Keratinocyte (primary cell): ENCODE measurements at regions not wholly inside any gene's neighbourhood (a gene's known extent, or its start where the extent isn't known, plus 50 kb on each side); places are given as distances from the start of the nearest gene placed in this dataset.

ENCODE experiments used
- DNase-seq: peaks from one replicate; pipeline ENCODE4 v3.0.0-alpha.2; 2011; ENCODE audit warnings: low read depth, missing footprints, low spot score
- FAIRE-seq: peaks from 2 replicates; lab custom pipeline; 2011; peaks lifted over from hg19 to GRCh38; lab: Jason Lieb, UNC
- H2AFZ ChIP-seq: 2 replicates; pipeline ENCODE4 v1.6.0; 2012; ENCODE audit warnings: low read length, control low read depth, inconsistent platforms; ENCODE audit not compliant: control insufficient read depth
- H3K27ac ChIP-seq: 2 replicates; pipeline ENCODE4 v1.5.1; 2011; ENCODE audit warnings: low read length; ENCODE audit not compliant: control insufficient read depth, insufficient read depth
- H3K27me3 ChIP-seq: 3 replicates; pipeline ENCODE4 v1.6.0; 2011; ENCODE audit warnings: low read length; ENCODE audit not compliant: control insufficient read depth, insufficient read depth; ENCODE audit errors: extremely low read depth
- H3K36me3 ChIP-seq, 2 experiments: 2 replicates in 1 of 2; 3 replicates in 1 of 2; pipeline ENCODE4 v1.5.1; 2011; ENCODE audit warnings: low read length in 2 of 2, mild to moderate bottlenecking in 1 of 2; ENCODE audit not compliant: control insufficient read depth in 2 of 2, insufficient read depth in 2 of 2; ENCODE audit errors: extremely low read depth in 1 of 2
- H3K4me1 ChIP-seq: 3 replicates; pipeline ENCODE4 v1.5.1; 2011; ENCODE audit warnings: low read length; ENCODE audit not compliant: control insufficient read depth, insufficient read depth; ENCODE audit errors: extremely low read depth
- H3K4me2 ChIP-seq: 3 replicates; pipeline ENCODE4 v1.6.0; 2011; ENCODE audit warnings: low read depth, low read length; ENCODE audit not compliant: control insufficient read depth, insufficient read depth; ENCODE audit errors: extremely low read depth
- H3K4me3 ChIP-seq, 3 experiments: fragments of 200-600 bp in 1 of 3; sonication (generic) in 1 of 3; 2 replicates in 2 of 3; 3 replicates in 1 of 3; pipeline ENCODE4 v1.5.1; 2011 to 2016; ENCODE audit warnings: low read length in 3 of 3, mild to moderate bottlenecking in 3 of 3, control low read depth in 2 of 3, inconsistent platforms in 1 of 3, low read depth in 1 of 3, mixed read lengths in 1 of 3, mixed run types in 1 of 3, moderate library complexity in 1 of 3; ENCODE audit not compliant: control insufficient read depth in 2 of 3, insufficient read depth in 2 of 3; ENCODE audit errors: extremely low read depth in 1 of 3
- H3K79me2 ChIP-seq: 2 replicates; pipeline ENCODE4 v1.6.0; 2012; ENCODE audit warnings: low read length; ENCODE audit not compliant: control insufficient read depth, insufficient read depth
- H3K9ac ChIP-seq: 3 replicates; pipeline ENCODE4 v1.6.0; 2011; ENCODE audit warnings: low read length; ENCODE audit not compliant: control insufficient read depth, insufficient read depth; ENCODE audit errors: extremely low read depth
- H3K9me1 ChIP-seq: 3 replicates; pipeline ENCODE4 v1.6.0; 2011; ENCODE audit warnings: low read length; ENCODE audit not compliant: control insufficient read depth, insufficient read depth; ENCODE audit errors: extremely low read depth
- H3K9me3 ChIP-seq: 2 replicates; pipeline ENCODE4 v1.5.1; 2012; ENCODE audit warnings: low read depth, low read length; ENCODE audit not compliant: control insufficient read depth
- H4K20me1 ChIP-seq: 3 replicates; pipeline ENCODE4 v1.6.0; 2011; ENCODE audit warnings: low read length; ENCODE audit not compliant: control insufficient read depth, insufficient read depth; ENCODE audit errors: extremely low read depth
- EZH2 ChIP-seq: IDR thresholded peaks from one replicate; pipeline ENCODE4 v1.6.1; 2012; ENCODE audit warnings: inconsistent platforms, mild to moderate bottlenecking, low read length, moderate library complexity
- dilution Hi-C: fragments of 300-500 bp; cut with MboI; formaldehyde crosslinking; loops from one replicate; pipeline ENCODE4 v1.7.0; 2020; ENCODE audit warnings: low sequenced_read_pairs; ENCODE audit not compliant: extremely low pct_ligation_motif_present
- TF ChIP-seq, protein P1 (sequence below), 3 experiments: IDR thresholded peaks in 1 of 3; conservative IDR thresholded peaks in 1 of 3; optimal IDR thresholded peaks in 1 of 3; 2 replicates in 2 of 3; 3 replicates in 1 of 3; pipeline versions ENCODE3 to v1.5.1; 2011; ENCODE audit warnings: low read length in 3 of 3, mild to moderate bottlenecking in 3 of 3, moderate library complexity in 2 of 3, control low read depth in 1 of 3, inconsistent platforms in 1 of 3; ENCODE audit not compliant: insufficient read depth in 2 of 3; ENCODE audit errors: extremely low read depth in 1 of 3

DNA sequence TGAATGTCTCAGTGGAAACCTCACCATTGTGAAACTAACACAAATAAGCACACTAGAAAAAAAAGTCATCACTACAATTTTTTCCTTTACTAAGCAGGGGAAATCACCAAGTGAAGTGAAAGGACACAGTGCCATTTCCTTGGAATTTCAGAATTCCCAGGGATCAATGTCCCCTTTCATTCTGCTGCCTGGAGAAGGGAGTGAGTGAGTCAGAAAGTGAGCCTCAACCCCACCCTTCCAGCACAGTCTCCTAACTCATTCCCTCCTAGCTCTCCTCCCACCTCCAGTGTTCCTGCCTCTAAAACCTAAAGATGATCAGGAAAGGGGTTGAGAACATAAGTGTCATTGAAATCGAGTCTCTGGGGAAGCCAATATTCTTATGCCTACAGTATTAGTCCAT, 608.5 kb downstream of the RNF144A start:
- Histone ChIP-seq H3K4me3 (no peak overlapping the region), H3K27me3 (no peaks in the 10 kb centered on the region), H3K9me3 (no peaks in the 10 kb centered on the region), H3K9me1 (no peaks in the 10 kb centered on the region), H3K27ac (no peak overlapping the region), H3K4me1 (no peaks in the 10 kb centered on the region), H4K20me1 (no peaks in the 10 kb centered on the region), H2AFZ (no peak overlapping the region), H3K79me2 (no peaks in the 10 kb centered on the region), H3K9ac (no peak overlapping the region), H3K4me2 (no peak overlapping the region), H3K36me3 (no peaks in the 10 kb centered on the region)
- FAIRE-seq, result no peak
- TF ChIP-seq, protein P1, sequence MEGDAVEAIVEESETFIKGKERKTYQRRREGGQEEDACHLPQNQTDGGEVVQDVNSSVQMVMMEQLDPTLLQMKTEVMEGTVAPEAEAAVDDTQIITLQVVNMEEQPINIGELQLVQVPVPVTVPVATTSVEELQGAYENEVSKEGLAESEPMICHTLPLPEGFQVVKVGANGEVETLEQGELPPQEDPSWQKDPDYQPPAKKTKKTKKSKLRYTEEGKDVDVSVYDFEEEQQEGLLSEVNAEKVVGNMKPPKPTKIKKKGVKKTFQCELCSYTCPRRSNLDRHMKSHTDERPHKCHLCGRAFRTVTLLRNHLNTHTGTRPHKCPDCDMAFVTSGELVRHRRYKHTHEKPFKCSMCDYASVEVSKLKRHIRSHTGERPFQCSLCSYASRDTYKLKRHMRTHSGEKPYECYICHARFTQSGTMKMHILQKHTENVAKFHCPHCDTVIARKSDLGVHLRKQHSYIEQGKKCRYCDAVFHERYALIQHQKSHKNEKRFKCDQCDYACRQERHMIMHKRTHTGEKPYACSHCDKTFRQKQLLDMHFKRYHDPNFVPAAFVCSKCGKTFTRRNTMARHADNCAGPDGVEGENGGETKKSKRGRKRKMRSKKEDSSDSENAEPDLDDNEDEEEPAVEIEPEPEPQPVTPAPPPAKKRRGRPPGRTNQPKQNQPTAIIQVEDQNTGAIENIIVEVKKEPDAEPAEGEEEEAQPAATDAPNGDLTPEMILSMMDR (optimal IDR thresholded peaks at IDR 0.05 in 1 of 3, IDR thresholded peaks at IDR 0.05 in 1 of 3, conservative IDR thresholded peaks at IDR 0.05 in 1 of 3; ENCODE audit: extremely low read depth in 1 of 3, insufficient read depth in 2 of 3, low read length in 3 of 3), result no peak
- dilution Hi-C loops, result no loop called here
- no peak for DNase-seq

DNA sequence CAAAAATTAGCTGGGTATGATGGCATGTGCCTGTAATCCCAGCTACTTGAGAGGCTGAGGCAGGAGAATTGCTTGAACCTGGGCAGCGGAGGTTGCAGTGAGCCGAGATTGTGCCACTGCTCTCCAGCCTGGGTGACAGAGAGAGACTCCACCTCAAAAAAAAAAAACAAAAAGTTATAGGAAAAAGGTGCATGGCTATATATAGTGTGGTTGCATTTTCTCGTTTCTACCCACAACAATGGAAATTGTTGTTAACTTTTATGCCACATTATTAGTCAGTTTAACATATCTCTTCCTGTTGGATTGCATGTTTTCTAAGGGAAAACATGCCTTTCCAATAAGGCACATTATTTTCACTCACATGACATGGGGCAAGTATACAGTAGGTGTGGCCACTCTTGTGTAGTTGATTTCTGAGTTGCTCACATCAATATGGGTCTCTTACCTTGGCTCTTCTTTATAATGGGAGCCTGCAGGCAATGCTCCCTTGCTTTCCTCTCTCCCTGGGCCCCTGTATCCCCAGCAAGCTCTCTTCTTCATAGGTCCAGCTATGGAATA, 610.0 kb downstream of the RNF144A start:
- no peak overlapping the region for H3K27ac ChIP-seq
- dilution Hi-C loops, result no loop called here
- H3K4me1 ChIP-seq, result no peaks in the 10 kb centered on the region
- H3K4me3 ChIP-seq, result no peak overlapping the region
- no peaks in the 10 kb centered on the region for H3K9me1 ChIP-seq
- H3K36me3 ChIP-seq, result no peaks in the 10 kb centered on the region
- no peaks in the 10 kb centered on the region for H3K79me2 ChIP-seq
- no peaks in the 10 kb centered on the region for H3K27me3 ChIP-seq
- no peaks in the 10 kb centered on the region for H3K9me3 ChIP-seq
- TF ChIP-seq, protein P1 (optimal IDR thresholded peaks at IDR 0.05 in 1 of 3, IDR thresholded peaks at IDR 0.05 in 1 of 3, conservative IDR thresholded peaks at IDR 0.05 in 1 of 3; ENCODE audit: extremely low read depth in 1 of 3, insufficient read depth in 2 of 3, low read length in 3 of 3), result no peak
- no peak for TF ChIP-seq EZH2
- FAIRE-seq (no peak), DNase-seq (no peak)
- no peak overlapping the region for H3K9ac ChIP-seq
- H3K4me2 ChIP-seq, result no peak overlapping the region
- no peaks in the 10 kb centered on the region for H4K20me1 ChIP-seq
- H2AFZ ChIP-seq, result no peak overlapping the region
